ENCODE measurements at regions not wholly inside any gene's neighbourhood (a gene's known extent, or its start where the extent isn't known, plus 50 kb on each side); places are given as distances from the start of the nearest gene placed in this dataset.

DNA sequence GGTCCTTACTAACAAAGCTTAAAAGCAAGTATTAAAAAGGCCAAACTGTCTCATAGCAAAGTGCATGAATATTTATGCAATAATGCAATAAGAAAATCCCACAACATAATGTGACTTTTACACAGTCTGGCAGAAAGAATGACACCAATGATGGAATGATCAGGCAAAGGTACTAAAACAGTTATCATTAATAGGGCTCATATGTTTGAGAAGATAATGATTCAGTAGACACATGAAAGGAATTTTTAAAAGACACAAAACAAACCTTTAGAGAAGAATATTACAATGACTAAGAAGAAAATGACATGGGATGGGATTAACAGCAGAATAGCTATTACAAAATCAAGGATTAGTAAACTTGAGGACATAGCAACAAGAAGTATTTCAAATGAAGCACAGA lies 1411.2 kb upstream of the TMEM132C start:
- TF ChIP-seq, protein P1, sequence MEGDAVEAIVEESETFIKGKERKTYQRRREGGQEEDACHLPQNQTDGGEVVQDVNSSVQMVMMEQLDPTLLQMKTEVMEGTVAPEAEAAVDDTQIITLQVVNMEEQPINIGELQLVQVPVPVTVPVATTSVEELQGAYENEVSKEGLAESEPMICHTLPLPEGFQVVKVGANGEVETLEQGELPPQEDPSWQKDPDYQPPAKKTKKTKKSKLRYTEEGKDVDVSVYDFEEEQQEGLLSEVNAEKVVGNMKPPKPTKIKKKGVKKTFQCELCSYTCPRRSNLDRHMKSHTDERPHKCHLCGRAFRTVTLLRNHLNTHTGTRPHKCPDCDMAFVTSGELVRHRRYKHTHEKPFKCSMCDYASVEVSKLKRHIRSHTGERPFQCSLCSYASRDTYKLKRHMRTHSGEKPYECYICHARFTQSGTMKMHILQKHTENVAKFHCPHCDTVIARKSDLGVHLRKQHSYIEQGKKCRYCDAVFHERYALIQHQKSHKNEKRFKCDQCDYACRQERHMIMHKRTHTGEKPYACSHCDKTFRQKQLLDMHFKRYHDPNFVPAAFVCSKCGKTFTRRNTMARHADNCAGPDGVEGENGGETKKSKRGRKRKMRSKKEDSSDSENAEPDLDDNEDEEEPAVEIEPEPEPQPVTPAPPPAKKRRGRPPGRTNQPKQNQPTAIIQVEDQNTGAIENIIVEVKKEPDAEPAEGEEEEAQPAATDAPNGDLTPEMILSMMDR (IDR thresholded peaks at IDR 0.05; ENCODE audit: low read depth, low read length, missing control alignments), result no peak
- H3K27me3 ChIP-seq (replicated peaks), result no peaks in the 10 kb centered on the region
- no peaks in the 10 kb centered on the region for H3K36me3 ChIP-seq (replicated peaks)
- no peak for DNase-seq
- in situ Hi-C loops (cut with HindIII; ENCODE audit: low pct_ligation_motif_present, low sequenced_read_pairs), result no loop called here
- no peak overlapping the region for H3K4me3 ChIP-seq (ENCODE audit: low read depth, low read length)
- no peak overlapping the region for H3K27ac ChIP-seq

DNA sequence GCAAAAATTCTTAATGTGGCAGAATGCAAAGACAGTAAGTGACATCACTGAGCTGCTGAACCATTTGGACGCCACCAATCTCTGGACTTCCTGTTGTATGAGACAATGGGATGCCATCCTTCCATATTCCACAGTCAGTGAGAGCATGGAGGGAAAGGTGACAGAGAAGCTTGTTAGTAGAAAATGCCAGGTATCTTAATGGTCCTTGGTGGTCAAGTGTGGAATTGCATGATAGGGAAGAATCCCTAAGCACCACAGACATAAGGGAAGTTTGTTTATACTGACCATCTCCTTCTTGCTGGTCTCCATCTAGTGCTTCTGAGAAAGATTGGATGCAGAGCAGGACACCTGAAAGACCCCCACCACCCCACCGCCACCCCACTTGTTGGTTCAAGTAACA lies 1410.0 kb upstream of the TMEM132C start:
- no peak for DNase-seq
- H3K36me3 ChIP-seq (replicated peaks), result no peaks in the 10 kb centered on the region
- in situ Hi-C loops (cut with HindIII; ENCODE audit: low pct_ligation_motif_present, low sequenced_read_pairs), result no loop called here
- H3K27ac ChIP-seq, result no peak overlapping the region
- no peaks in the 10 kb centered on the region for H3K27me3 ChIP-seq (replicated peaks)
- TF ChIP-seq, protein P1 (IDR thresholded peaks at IDR 0.05; ENCODE audit: low read depth, low read length, missing control alignments), result no peak
- no peak overlapping the region for H3K4me3 ChIP-seq (ENCODE audit: low read depth, low read length)

GRCh38 chr12:126858560-126858959 lies 1408.4 kb upstream of the TMEM132C start:
- in situ Hi-C loops (cut with HindIII; ENCODE audit: low pct_ligation_motif_present, low sequenced_read_pairs), result no loop called here
- no peak overlapping the region for H3K4me3 ChIP-seq (ENCODE audit: low read depth, low read length)
- H3K36me3 ChIP-seq (replicated peaks), result no peaks in the 10 kb centered on the region
- no peak overlapping the region for H3K27ac ChIP-seq
- TF ChIP-seq, protein P1 (IDR thresholded peaks at IDR 0.05; ENCODE audit: low read depth, low read length, missing control alignments), result no peak
- DNase-seq, result no peak
- no peaks in the 10 kb centered on the region for H3K27me3 ChIP-seq (replicated peaks)

DNA sequence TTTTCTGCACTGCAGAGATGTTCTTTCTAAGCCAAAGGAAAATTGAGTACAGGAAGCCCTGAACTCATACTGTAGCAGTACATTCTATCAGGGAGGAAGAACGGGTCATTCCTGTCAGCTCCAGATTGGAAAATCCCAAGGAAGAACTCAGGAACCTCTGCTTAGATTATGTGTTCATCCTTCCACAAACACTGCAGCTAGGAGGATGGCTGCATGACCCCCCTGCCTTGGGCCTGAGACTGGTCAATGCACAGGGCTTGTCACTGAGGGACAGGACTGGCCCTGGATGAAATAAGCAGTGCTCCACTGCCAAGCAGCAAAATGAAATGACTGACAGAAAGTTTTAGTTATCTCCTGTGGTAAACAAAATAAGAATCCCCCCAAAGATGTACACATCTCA lies 1406.8 kb upstream of the TMEM132C start:
- TF ChIP-seq, protein P1 (IDR thresholded peaks at IDR 0.05; ENCODE audit: low read depth, low read length, missing control alignments), result no peak
- no peak for DNase-seq
- in situ Hi-C loops (cut with HindIII; ENCODE audit: low pct_ligation_motif_present, low sequenced_read_pairs), result no loop called here
- Histone ChIP-seq H3K36me3 (replicated peaks) (no peaks in the 10 kb centered on the region), H3K27me3 (replicated peaks) (no peaks in the 10 kb centered on the region), H3K27ac (no peak overlapping the region), H3K4me3 (ENCODE audit: low read depth, low read length) (no peak overlapping the region)

DNA sequence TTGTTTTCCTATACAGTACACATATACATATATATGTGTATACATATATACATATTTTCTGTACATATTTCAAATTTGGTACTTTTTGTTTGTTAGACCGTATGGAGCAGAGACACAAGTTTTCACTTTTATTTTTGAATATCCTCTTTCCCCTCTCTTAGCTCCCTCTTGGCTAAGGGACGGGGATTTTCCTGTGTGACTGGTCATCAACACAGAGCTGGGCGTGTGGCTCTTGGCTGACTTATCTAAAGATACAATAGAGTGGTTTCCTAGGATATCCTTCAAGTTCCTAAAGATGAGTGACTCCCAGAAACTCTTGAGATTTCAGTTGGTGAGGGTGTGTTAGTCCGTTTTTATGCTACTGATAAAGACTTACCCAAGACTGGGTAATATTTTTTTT lies 1404.5 kb upstream of the TMEM132C start:
- no peak for DNase-seq
- in situ Hi-C loops (cut with HindIII; ENCODE audit: low pct_ligation_motif_present, low sequenced_read_pairs), result no loop called here
- H3K4me3 ChIP-seq (ENCODE audit: low read depth, low read length), result no peak overlapping the region
- no peak overlapping the region for H3K27ac ChIP-seq
- H3K27me3 ChIP-seq (replicated peaks), result no peaks in the 10 kb centered on the region
- TF ChIP-seq, protein P1 (IDR thresholded peaks at IDR 0.05; ENCODE audit: low read depth, low read length, missing control alignments), result no peak
- no peaks in the 10 kb centered on the region for H3K36me3 ChIP-seq (replicated peaks)

DNA sequence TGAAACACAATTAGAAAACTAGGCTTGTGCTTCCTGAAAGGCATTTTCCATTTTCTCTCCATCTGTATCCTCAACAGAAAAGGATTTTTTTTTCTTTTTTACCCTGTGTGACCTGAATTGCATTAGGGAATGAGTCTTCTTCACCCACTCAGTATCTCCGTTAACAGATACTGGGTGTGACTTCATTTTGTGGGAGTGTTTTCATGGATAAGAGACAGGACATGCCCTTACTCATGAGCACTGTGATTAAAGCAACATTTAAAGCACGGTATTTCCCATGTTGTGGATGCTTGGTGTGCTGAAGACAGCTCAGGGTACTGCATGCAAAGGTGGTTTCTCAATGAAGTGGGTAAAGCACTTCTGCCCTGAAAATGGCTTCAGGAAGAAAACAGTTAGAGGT lies 1397.3 kb upstream of the TMEM132C start:
- DNase-seq, result no peak
- TF ChIP-seq, protein P1 (IDR thresholded peaks at IDR 0.05; ENCODE audit: low read depth, low read length, missing control alignments), result no peak

More for the DNA sequence above, 1397.3 kb upstream of the TMEM132C start:
- Histone ChIP-seq H3K27me3 (replicated peaks) (no peaks in the 10 kb centered on the region), H3K27ac (no peak overlapping the region), H3K36me3 (replicated peaks) (no peaks in the 10 kb centered on the region), H3K4me3 (ENCODE audit: low read depth, low read length) (no peak overlapping the region)
- in situ Hi-C loops (cut with HindIII; ENCODE audit: low pct_ligation_motif_present, low sequenced_read_pairs), result no loop called here
